AG04449 (cell line): ENCODE measurements at regions not wholly inside any gene's neighbourhood (a gene's known extent, or its start where the extent isn't known, plus 50 kb on each side); places are given as distances from the start of the nearest gene placed in this dataset.

Experiments
- CTCF ChIA-PET: fragments of 350-600 bp; formaldehyde crosslinking; extraction: SDS; loops from one replicate; lab custom pipeline; 2021; ENCODE audit warnings: antibody characterized with exemption; lab: Yijun Ruan, JAX
- POLR2A ChIA-PET: fragments of 400-600, 350-600 bp; formaldehyde crosslinking; extraction: SDS; loops from one replicate; lab custom pipeline; 2020; ENCODE audit warnings: antibody characterized with exemption, inconsistent platforms; lab: Yijun Ruan, JAX
- DNase-seq: peaks from one replicate; pipeline ENCODE4 v3.0.0-alpha.2; 2010; ENCODE audit warnings: low read depth, low spot score
- H3K4me3 ChIP-seq: 2 replicates; pipeline ENCODE4 v1.5.1; 2011; ENCODE audit warnings: low read depth, mild to moderate bottlenecking, control low read depth, low read length
- TF ChIP-seq, protein P1 (sequence below): IDR thresholded peaks from one replicate; pipeline ENCODE4 v1.5.1; 2011; ENCODE audit warnings: mild to moderate bottlenecking, moderate library complexity, low read length, control low read depth, inconsistent platforms; ENCODE audit not compliant: insufficient read depth; ENCODE audit errors: missing control alignments

DNA sequence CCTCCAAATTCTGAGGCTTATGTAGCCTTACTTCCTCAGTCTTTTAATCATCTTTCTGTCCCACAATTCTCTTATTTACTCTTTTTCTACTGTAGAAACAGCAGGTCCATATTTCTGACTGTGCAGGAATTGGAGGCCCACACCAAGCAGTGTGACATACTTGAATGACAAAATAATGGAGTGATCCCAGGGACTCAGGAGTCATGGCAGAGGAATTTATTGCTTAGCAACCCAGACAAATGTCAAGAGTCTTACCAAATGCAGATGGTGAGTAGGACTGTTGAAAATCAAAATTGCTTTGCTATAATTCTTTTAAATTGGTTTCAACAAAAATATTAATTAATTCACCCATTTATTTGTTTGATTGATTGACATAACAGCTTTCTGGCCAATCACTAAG lies 59.9 kb downstream of the HTR1B start:
- H3K4me3 ChIP-seq: no peak overlapping the region
- DNase-seq: no peak
- ChIA-PET POLR2A (no interaction called here), CTCF (no interaction called here)
- TF ChIP-seq, protein P1, sequence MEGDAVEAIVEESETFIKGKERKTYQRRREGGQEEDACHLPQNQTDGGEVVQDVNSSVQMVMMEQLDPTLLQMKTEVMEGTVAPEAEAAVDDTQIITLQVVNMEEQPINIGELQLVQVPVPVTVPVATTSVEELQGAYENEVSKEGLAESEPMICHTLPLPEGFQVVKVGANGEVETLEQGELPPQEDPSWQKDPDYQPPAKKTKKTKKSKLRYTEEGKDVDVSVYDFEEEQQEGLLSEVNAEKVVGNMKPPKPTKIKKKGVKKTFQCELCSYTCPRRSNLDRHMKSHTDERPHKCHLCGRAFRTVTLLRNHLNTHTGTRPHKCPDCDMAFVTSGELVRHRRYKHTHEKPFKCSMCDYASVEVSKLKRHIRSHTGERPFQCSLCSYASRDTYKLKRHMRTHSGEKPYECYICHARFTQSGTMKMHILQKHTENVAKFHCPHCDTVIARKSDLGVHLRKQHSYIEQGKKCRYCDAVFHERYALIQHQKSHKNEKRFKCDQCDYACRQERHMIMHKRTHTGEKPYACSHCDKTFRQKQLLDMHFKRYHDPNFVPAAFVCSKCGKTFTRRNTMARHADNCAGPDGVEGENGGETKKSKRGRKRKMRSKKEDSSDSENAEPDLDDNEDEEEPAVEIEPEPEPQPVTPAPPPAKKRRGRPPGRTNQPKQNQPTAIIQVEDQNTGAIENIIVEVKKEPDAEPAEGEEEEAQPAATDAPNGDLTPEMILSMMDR: no peak

DNA sequence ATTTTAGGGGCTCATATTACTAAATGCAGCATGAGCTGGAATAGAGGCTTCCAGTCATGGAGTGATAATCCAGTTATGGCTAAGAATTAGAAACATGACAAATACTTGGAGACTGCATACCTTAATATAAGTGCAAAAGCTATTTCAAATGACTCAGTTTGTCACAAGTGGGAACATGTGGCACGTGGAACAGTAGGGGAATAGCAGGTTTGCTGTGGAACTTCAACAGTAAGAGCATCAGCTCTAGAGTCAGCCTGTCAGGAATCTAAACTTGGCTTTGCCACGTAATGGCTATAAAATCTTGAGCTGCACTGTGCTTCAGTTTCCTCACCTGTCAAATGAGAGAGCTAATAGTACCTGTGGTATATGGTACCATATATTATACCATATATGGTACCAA lies 62.1 kb downstream of the HTR1B start:
- ChIA-PET CTCF (interaction anchor here (1.3 kb wide), 1 partner anchor 16 kb away, joined by 5 read pairs; no protein-coding TSS in a partner anchor), POLR2A (no interaction called here)
- no peak for DNase-seq
- no peak overlapping the region for H3K4me3 ChIP-seq
- TF ChIP-seq, protein P1: no peak

DNA sequence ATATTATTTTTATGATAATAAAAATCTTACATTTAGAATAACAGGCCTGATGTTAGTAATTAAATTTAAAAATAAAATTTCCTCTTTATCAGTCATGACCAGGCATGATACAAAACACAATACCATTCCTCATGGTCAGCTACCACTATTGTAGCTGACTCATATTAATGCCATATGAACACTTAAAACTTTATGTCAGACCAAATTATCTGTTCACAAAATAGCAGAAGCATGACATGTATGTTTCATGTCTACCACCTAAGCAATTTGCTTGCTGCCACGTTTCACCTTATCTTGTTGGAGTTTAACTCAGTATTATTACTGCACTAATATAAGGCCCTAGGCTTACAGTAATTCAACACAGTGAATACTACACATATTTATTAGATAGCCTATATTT lies 65.7 kb downstream of the HTR1B start:
- TF ChIP-seq, protein P1: no peak
- H3K4me3 ChIP-seq: no peak overlapping the region
- DNase-seq: no peak
- POLR2A ChIA-PET: no interaction called here
- CTCF ChIA-PET: no interaction called here

DNA sequence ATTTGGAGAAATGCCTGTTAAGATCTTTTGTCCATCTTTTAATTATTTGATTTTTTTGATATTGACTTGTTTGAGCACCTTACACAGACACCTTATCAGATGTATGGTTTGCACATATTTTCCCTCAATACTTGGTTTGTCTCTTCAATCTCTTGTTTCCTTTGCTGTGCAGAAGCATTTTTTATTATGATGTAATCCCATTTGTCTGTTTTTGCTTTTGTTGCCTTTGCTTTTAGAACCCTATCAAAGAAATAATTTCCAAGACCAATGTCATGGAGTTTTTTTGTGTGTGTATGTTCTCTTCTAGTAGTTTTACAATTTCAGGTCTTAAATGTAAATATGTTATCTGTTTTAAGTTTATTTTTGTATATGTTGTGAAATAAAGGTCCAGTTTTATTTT lies 73.9 kb downstream of the HTR1B start:
- ChIA-PET CTCF (no interaction called here), POLR2A (no interaction called here)
- no peak for DNase-seq
- no peak overlapping the region for H3K4me3 ChIP-seq
- TF ChIP-seq, protein P1: no peak

DNA sequence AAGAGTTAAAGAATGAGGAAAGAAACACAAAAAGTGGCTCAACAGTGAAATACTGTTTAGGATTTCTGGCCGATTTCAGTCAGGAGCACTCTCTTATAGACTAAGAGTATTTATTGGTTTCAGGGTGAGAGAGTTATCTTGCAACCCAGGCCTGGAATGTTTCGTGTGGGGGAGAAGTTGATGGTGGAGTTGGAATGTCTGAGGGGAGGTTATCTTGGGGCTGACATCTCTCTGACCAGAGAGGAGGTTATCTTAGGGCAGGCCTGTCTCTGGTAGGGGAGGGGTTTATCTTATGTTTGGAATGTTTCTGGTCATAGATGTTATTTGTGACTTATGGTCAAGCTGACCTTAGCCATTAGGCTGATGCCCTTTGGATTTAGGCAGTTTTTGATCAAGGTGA lies 80.3 kb downstream of the HTR1B start:
- CTCF ChIA-PET: no interaction called here
- no peak overlapping the region for H3K4me3 ChIP-seq
- TF ChIP-seq, protein P1: no peak
- no peak for DNase-seq
- POLR2A ChIA-PET: no interaction called here

DNA sequence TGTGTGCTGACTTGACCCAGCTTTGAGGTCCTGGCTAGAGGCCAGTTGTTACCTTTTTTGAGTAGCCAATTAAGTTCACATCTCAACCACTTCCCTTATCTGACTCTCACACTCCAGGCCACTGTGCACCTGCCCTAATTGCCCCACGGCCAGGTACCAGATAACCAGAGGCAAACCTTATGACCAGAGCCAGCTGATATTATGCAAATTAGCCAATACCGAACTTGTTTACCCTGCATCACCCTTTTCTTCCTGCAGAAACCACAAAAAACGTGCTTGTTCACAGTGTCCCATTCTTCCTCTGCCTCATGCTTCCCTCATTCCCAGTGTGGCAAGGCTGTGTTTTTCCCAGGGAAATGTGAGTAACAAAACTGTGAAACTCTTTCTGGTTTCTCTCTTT lies 89.3 kb downstream of the HTR1B start:
- POLR2A ChIA-PET: no interaction called here
- CTCF ChIA-PET: no interaction called here
- TF ChIP-seq, protein P1: no peak
- H3K4me3 ChIP-seq: no peak overlapping the region
- DNase-seq: no peak
